Calu3 (cell line): ENCODE measurements at regions not wholly inside any gene's neighbourhood (a gene's known extent, or its start where the extent isn't known, plus 50 kb on each side); places are given as distances from the start of the nearest gene placed in this dataset.

Experiments used
- BruUV-seq: library from RNA; stranded (reverse); fragments of 400-500 nt; replicated peaks from 2 replicates; lab custom pipeline; 2021; lab: Mats Ljungman, UMichigan
- CTCF ChIA-PET: fragments of 300-600 bp; sonication (Branson Sonifier 250); formaldehyde crosslinking; loops from one replicate; lab custom pipeline; 2022; ENCODE audit warnings: antibody characterized with exemption; lab: Charles Lee
- DNase-seq: peaks from one replicate; pipeline ENCODE4 v3.0.0; 2022
- H3K27ac Mint-ChIP-seq: one replicate; pipeline ENCODE4 v1.8.0; 2022; ENCODE audit warnings: mixed read lengths; ENCODE audit not compliant: unreplicated experiment
- H3K27me3 Mint-ChIP-seq: one replicate; pipeline ENCODE4 v1.8.0; 2022; ENCODE audit warnings: mixed read lengths; ENCODE audit not compliant: unreplicated experiment
- H3K36me3 Mint-ChIP-seq: one replicate; pipeline ENCODE4 v1.8.0; 2022; ENCODE audit warnings: mild to moderate bottlenecking, moderate library complexity, mixed read lengths; ENCODE audit not compliant: insufficient read depth, unreplicated experiment
- H3K4me1 Mint-ChIP-seq: one replicate; pipeline ENCODE4 v1.8.0; 2022; ENCODE audit warnings: mild to moderate bottlenecking, low read depth, mixed read lengths; ENCODE audit not compliant: unreplicated experiment
- H3K4me3 Mint-ChIP-seq: one replicate; pipeline ENCODE4 v1.8.0; 2022; ENCODE audit warnings: mild to moderate bottlenecking, low read depth, moderate library complexity, mixed read lengths; ENCODE audit not compliant: unreplicated experiment
- H3K9me3 Mint-ChIP-seq: one replicate; pipeline ENCODE4 v1.8.0; 2022; ENCODE audit warnings: low read depth, mixed read lengths; ENCODE audit not compliant: unreplicated experiment
- intact Hi-C: fragments of 100-400 bp; cut with micrococcal nuclease; formaldehyde crosslinking; loops from one replicate; pipeline ENCODE4 v1.10.0; 2022; ENCODE audit not compliant: unreplicated experiment
- TF ChIP-seq, protein P1 (sequence below): fragments of 200-600 bp; IDR thresholded peaks from one replicate; pipeline ENCODE4 v1.8.0; 2022; ENCODE audit warnings: antibody characterized with exemption; ENCODE audit not compliant: unreplicated experiment

DNA sequence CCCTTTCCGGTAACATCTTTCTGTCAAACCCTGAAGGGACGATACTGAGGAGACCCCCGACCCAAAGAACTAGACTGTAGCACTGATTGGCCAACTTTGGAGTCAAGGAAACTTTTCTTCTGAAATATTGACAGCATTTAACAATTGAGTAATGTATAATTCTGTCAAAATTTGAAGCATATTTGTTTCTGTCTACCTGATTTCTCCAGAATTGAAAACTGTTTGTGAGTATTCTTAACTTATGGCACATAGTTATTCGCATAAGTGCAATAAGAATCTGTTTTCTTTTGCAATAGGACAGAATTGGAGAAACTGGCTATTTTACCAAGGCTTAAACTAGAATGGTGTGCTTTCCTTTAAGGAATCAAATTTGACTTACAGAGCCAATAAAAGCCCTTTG lies 267.1 kb upstream of the FOXN3 start:
- Mint-ChIP-seq H3K27ac (no peak overlapping the region), H3K4me3 (no peak overlapping the region), H3K4me1 (no peaks in the 10 kb centered on the region), H3K27me3 (no peaks in the 10 kb centered on the region), H3K36me3 (no peaks in the 10 kb centered on the region), H3K9me3 (peaks cover 2% of the 10 kb centered on the region)
- no TSS peak for BruUV-seq
- TF ChIP-seq, protein P1, sequence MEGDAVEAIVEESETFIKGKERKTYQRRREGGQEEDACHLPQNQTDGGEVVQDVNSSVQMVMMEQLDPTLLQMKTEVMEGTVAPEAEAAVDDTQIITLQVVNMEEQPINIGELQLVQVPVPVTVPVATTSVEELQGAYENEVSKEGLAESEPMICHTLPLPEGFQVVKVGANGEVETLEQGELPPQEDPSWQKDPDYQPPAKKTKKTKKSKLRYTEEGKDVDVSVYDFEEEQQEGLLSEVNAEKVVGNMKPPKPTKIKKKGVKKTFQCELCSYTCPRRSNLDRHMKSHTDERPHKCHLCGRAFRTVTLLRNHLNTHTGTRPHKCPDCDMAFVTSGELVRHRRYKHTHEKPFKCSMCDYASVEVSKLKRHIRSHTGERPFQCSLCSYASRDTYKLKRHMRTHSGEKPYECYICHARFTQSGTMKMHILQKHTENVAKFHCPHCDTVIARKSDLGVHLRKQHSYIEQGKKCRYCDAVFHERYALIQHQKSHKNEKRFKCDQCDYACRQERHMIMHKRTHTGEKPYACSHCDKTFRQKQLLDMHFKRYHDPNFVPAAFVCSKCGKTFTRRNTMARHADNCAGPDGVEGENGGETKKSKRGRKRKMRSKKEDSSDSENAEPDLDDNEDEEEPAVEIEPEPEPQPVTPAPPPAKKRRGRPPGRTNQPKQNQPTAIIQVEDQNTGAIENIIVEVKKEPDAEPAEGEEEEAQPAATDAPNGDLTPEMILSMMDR: no peak
- CTCF ChIA-PET: interaction anchor here (0.6 kb wide), 1 partner anchor 425 kb away, joined by 3 read pairs; no protein-coding TSS in a partner anchor
- intact Hi-C loops: no loop called here
- DNase-seq: no peak

DNA sequence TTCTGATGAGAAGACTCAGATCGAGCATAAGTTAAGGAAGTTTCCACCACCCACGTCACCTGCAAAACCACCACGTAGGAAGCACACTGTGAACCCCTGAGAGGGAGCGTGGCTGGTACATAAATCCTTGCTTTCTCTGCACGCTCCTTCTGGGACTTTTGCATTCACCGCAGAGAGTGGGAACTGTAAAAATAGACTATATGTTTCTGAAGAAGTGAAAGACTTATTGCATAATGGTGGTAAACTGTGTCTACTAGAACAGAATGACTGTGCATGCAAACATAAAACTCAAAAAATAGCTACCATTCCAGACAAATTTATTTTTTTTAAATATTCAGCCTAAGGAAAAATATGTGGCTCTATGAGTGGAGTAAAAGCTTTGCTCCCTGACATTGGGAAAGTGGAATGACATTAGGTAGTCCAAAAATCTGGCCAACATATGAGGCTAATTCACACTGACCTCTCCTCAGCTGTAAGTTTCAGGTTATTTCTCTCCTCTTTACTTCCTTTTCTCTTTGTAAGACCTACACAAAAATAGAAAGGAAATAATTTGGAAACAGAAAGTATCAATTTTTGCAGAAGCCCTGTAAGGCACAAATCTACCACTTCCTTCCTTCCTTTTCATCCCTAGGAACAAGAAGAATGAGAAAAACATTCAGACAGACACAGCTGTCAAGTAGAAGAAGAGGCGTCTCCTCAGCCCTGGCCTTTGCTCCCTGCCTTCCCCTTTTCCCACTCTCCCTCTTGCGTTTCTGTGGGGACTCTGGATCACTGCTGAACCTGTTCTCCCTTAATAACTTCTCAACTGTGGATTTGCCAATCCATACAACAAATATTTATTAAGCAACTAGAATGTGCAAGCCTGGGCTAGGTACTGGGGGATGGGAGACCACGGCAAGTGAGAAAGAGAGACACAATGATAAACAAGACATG lies 264.3 kb upstream of the FOXN3 start:
- Mint-ChIP-seq H3K4me3 (no peak overlapping the region), H3K9me3 (peaks cover 2% of the 10 kb centered on the region), H3K27ac (no peak overlapping the region), H3K36me3 (no peaks in the 10 kb centered on the region), H3K27me3 (no peaks in the 10 kb centered on the region), H3K4me1 (no peaks in the 10 kb centered on the region)
- TF ChIP-seq, protein P1: no peak
- intact Hi-C loops: no loop called here
- no peak for DNase-seq
- CTCF ChIA-PET: no interaction called here
- no TSS peak for BruUV-seq

DNA sequence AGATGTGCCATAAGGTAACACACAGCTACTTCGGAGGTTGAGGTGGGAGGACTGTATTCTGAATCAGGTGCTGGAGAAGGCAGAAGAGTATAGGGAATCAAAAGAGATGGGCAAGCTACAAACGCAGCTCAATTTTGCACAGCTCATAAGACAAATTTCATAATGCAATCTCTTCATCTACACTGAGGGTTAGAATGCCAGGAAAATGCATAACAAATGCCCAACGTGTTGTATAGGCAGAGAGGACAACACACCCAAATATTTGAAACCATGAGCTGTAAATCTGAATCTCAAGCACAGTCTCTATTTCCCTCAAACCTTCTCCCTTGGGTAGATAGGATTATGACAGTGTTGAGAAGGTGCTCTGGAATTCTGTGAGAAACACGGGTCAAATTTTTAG lies 263.1 kb upstream of the FOXN3 start:
- H3K27ac Mint-ChIP-seq: no peak overlapping the region
- BruUV-seq: no TSS peak
- H3K27me3 Mint-ChIP-seq: no peaks in the 10 kb centered on the region
- no peaks in the 10 kb centered on the region for H3K4me1 Mint-ChIP-seq
- TF ChIP-seq, protein P1: no peak
- H3K9me3 Mint-ChIP-seq: peaks cover under 1% of the 10 kb centered on the region
- intact Hi-C loops: no loop called here
- CTCF ChIA-PET: interaction anchor here (0.6 to 0.7 kb wide), 2 partner anchors 286 to 689 kb away, joined by 3 read pairs; no protein-coding TSS in a partner anchor
- no peak overlapping the region for H3K4me3 Mint-ChIP-seq
- no peaks in the 10 kb centered on the region for H3K36me3 Mint-ChIP-seq
- DNase-seq: no peak

DNA sequence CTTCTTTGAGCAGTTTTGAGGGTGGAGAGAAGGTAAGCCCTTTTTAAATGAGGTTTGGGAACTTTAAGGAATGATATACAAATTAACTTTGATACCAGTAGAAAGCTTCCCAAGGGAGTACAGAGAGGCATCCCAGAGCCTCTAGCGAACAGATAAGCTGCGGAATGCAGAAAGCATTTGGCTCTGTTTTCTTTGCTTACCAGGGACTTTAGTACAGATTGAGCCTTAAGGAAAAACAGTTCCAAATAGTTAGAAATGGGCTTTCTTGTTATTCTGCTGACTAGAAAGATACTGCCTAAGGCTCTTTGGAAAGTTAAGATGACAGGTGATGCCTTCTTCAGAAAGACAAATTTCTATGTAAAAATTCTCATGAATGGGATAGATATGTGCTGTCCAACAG lies 261.7 kb upstream of the FOXN3 start:
- intact Hi-C loops: no loop called here
- Mint-ChIP-seq H3K4me3 (no peak overlapping the region), H3K27ac (no peak overlapping the region), H3K27me3 (no peaks in the 10 kb centered on the region), H3K36me3 (no peaks in the 10 kb centered on the region), H3K9me3 (no peaks in the 10 kb centered on the region), H3K4me1 (no peaks in the 10 kb centered on the region)
- TF ChIP-seq, protein P1: no peak
- no peak for DNase-seq
- CTCF ChIA-PET: no interaction called here
- no TSS peak for BruUV-seq
